GM23338 (cell line): ENCODE measurements at regions not wholly inside any gene's neighbourhood (a gene's known extent, or its start where the extent isn't known, plus 50 kb on each side); places are given as distances from the start of the nearest gene placed in this dataset.

Experiments
- ATAC-seq: fragments of 200-7000 bp; cut with Tn5 transposase; 3 replicates; pipeline ENCODE4 v1.9.1; 2020
- DNase-seq: peaks from one replicate; pipeline ENCODE4 v3.0.0-alpha.2; 2015; ENCODE audit warnings: low spot score
- H2AFZ ChIP-seq: fragments of 200-600 bp; sonication (generic); 2 replicates; pipeline ENCODE4 v1.8.0; 2016; ENCODE audit warnings: antibody characterized with exemption, mild to moderate bottlenecking, moderate library complexity
- H3F3A ChIP-seq: fragments of 200-600 bp; sonication (generic); replicated peaks from 2 replicates; pipeline ENCODE4 v1.8.0; 2017; ENCODE audit warnings: antibody characterized with exemption, mixed run types, low read depth
- H3K27ac ChIP-seq: fragments of 200-600 bp; sonication (generic); 2 replicates; pipeline ENCODE4 v1.6.1; 2016; ENCODE audit warnings: low read depth
- H3K27me3 ChIP-seq: fragments of 200-600 bp; sonication (generic); 2 replicates; pipeline ENCODE4 v1.8.0; 2016; ENCODE audit warnings: mild to moderate bottlenecking, mixed run types, moderate library complexity; ENCODE audit not compliant: insufficient read depth
- H3K36me3 ChIP-seq: fragments of 200-600 bp; sonication (generic); 2 replicates; pipeline ENCODE4 v1.8.0; 2016; ENCODE audit warnings: mild to moderate bottlenecking; ENCODE audit not compliant: insufficient read depth
- H3K4me1 ChIP-seq: fragments of 200-600 bp; sonication (generic); 2 replicates; pipeline ENCODE4 v1.8.0; 2016; ENCODE audit warnings: mild to moderate bottlenecking, moderate library complexity; ENCODE audit not compliant: insufficient read depth
- H3K4me2 ChIP-seq: fragments of 200-600 bp; sonication (generic); 2 replicates; pipeline ENCODE4 v1.7.1; 2017; ENCODE audit warnings: mixed run types
- H3K4me3 ChIP-seq: fragments of 200-600 bp; sonication (generic); 2 replicates; pipeline ENCODE4 v1.6.1; 2016; ENCODE audit warnings: mixed run types
- H3K79me2 ChIP-seq: fragments of 200-600 bp; sonication (generic); replicated peaks from 2 replicates; pipeline ENCODE4 v1.8.0; 2017; ENCODE audit warnings: mild to moderate bottlenecking; ENCODE audit not compliant: insufficient read depth
- H3K9me2 ChIP-seq: fragments of 200-600 bp; sonication (generic); 2 replicates; pipeline ENCODE4 v1.8.0; 2017; ENCODE audit not compliant: insufficient read depth
- H4K20me1 ChIP-seq: fragments of 200-600 bp; sonication (generic); replicated peaks from 2 replicates; pipeline ENCODE4 v1.8.0; 2017; ENCODE audit warnings: mild to moderate bottlenecking; ENCODE audit not compliant: insufficient read depth
- H3K27ac Mint-ChIP-seq: 2 replicates; pipeline ENCODE4 v1.8.0; 2020; ENCODE audit warnings: inconsistent platforms, mild to moderate bottlenecking, moderate library complexity, mixed read lengths
- H3K27me3 Mint-ChIP-seq: 3 replicates; pipeline ENCODE4 v1.8.0; 2022; ENCODE audit warnings: low read depth, mild to moderate bottlenecking, moderate library complexity, mixed read lengths, inconsistent platforms; ENCODE audit not compliant: insufficient read depth, poor library complexity
- H3K36me3 Mint-ChIP-seq: 3 replicates; pipeline ENCODE4 v1.8.0; 2021; ENCODE audit warnings: low read depth, mild to moderate bottlenecking, inconsistent platforms, moderate library complexity, mixed read lengths
- H3K4me1 Mint-ChIP-seq: 3 replicates; pipeline ENCODE4 v1.8.0; 2020; ENCODE audit warnings: mild to moderate bottlenecking, inconsistent platforms, mixed read lengths
- H3K4me3 Mint-ChIP-seq: 3 replicates; pipeline ENCODE4 v1.8.0; 2021; ENCODE audit warnings: moderate library complexity, mild to moderate bottlenecking, inconsistent platforms, mixed read lengths
- H3K9me3 Mint-ChIP-seq: 3 replicates; pipeline ENCODE4 v1.8.0; 2020; ENCODE audit warnings: moderate library complexity, mild to moderate bottlenecking, inconsistent platforms, mixed read lengths
- CTCF ChIP-seq, 2 experiments: fragments of 200-600 bp in 1 of 2; sonication (generic) in 1 of 2; conservative IDR thresholded peaks; 2 replicates each; pipeline versions ENCODE4 v1.5.1 to v1.6.1; 2016 to 2017; ENCODE audit warnings: antibody characterized with exemption in 2 of 2, low read depth in 2 of 2, mild to moderate bottlenecking in 2 of 2, moderate library complexity in 1 of 2
- ETS1 ChIP-seq: IDR thresholded peaks from 2 replicates; pipeline ENCODE4 v1.6.1; 2016; ENCODE audit warnings: antibody characterized with exemption
- EZH2 ChIP-seq: fragments of 200-600 bp; sonication (generic); IDR thresholded peaks from one replicate; pipeline ENCODE4 v1.8.0; 2017; ENCODE audit warnings: antibody characterized with exemption, mild to moderate bottlenecking, low read depth; ENCODE audit not compliant: unreplicated experiment
- EZH2phosphoT487 ChIP-seq: fragments of 200-600 bp; sonication (generic); IDR thresholded peaks from one replicate; pipeline ENCODE4 v1.8.1; 2018; ENCODE audit warnings: antibody characterized with exemption; ENCODE audit not compliant: unreplicated experiment
- JUNB ChIP-seq: IDR thresholded peaks from one replicate; pipeline ENCODE4 v1.6.1; 2016; ENCODE audit warnings: antibody characterized with exemption; ENCODE audit not compliant: unreplicated experiment
- POLR2AphosphoS5 ChIP-seq: IDR thresholded peaks from 2 replicates; pipeline ENCODE4 v1.6.1; 2016; ENCODE audit warnings: antibody characterized with exemption, low read depth
- REST ChIP-seq: IDR thresholded peaks from one replicate; pipeline ENCODE4 v1.6.1; 2018; ENCODE audit warnings: antibody characterized with exemption; ENCODE audit not compliant: unreplicated experiment
- ZNF114 ChIP-seq: fragments of 250-450 bp; sonication (Bioruptor Pico); IDR thresholded peaks from 2 replicates; pipeline ENCODE4 v1.5.0; 2020; ENCODE audit warnings: mild to moderate bottlenecking, moderate library complexity
- ZNF462 ChIP-seq: fragments of 250-450 bp; sonication (Bioruptor Pico); IDR thresholded peaks from 2 replicates; pipeline ENCODE4 v1.5.0; 2020; ENCODE audit warnings: mild to moderate bottlenecking, moderate library complexity

GRCh38 chr18:77634494-77634893 is 384.8 kb downstream of the GALR1 start:
- H3K4me3 Mint-ChIP-seq = no peak overlapping the region
- Histone ChIP-seq H3K79me2 (no peaks in the 10 kb centered on the region), H4K20me1 (no peaks in the 10 kb centered on the region), H3K36me3 (no peaks in the 10 kb centered on the region), H3K27ac (no peak overlapping the region), H3K9me2 (0 out of 2 replicates have a peak, but pooled peaks cover 3% of the 10 kb centered on the region), H3K4me3 (no peak overlapping the region), H3K4me1 (no peaks in the 10 kb centered on the region), H2AFZ (no peak overlapping the region), H3K27me3 (no peaks in the 10 kb centered on the region), H3F3A (no peaks in the 10 kb centered on the region), H3K4me2 (no peak overlapping the region)
- H3K9me3 Mint-ChIP-seq = peaks cover 37% of the 10 kb centered on the region
- H3K27ac Mint-ChIP-seq = no peak overlapping the region; the same call in 1 of the 2 replicates
- H3K36me3 Mint-ChIP-seq = peaks cover 9% of the 10 kb centered on the region; the same call in 2 of the 3 replicates
- TF ChIP-seq ZNF114 (no peak), EZH2phosphoT487 (no peak), ZNF462 (CRISPR knock-in tag) (no peak), ETS1 (no peak)
- ATAC-seq = no peak
- no peaks in the 10 kb centered on the region for H3K27me3 Mint-ChIP-seq
- no peak for DNase-seq
- no peaks in the 10 kb centered on the region for H3K4me1 Mint-ChIP-seq

GRCh38 chr18:77635451-77635850 is 385.8 kb downstream of the GALR1 start:
- H4K20me1 ChIP-seq = no peaks in the 10 kb centered on the region
- no peaks in the 10 kb centered on the region for H3K27me3 ChIP-seq
- no peak overlapping the region for H3K4me2 ChIP-seq
- no peak for ATAC-seq
- H3F3A ChIP-seq = no peaks in the 10 kb centered on the region
- H3K4me3 Mint-ChIP-seq = no peak overlapping the region
- no peak overlapping the region for H3K4me3 ChIP-seq
- no peaks in the 10 kb centered on the region for H3K79me2 ChIP-seq
- no peaks in the 10 kb centered on the region for H3K36me3 ChIP-seq
- H3K27ac Mint-ChIP-seq = no peak overlapping the region
- H3K9me3 Mint-ChIP-seq = peaks cover 35% of the 10 kb centered on the region
- no peaks in the 10 kb centered on the region for H3K4me1 Mint-ChIP-seq
- peaks cover 11% of the 10 kb centered on the region; the same call in 2 of the 3 replicates for H3K36me3 Mint-ChIP-seq
- DNase-seq = no peak
- H3K27ac ChIP-seq = no peak overlapping the region
- no peak overlapping the region for H2AFZ ChIP-seq
- H3K4me1 ChIP-seq = no peaks in the 10 kb centered on the region
- no peaks in the 10 kb centered on the region for H3K27me3 Mint-ChIP-seq
- H3K9me2 ChIP-seq = no peaks in the 10 kb centered on the region
- no peak for TF ChIP-seq REST
- no peak for TF ChIP-seq JUNB
- no peak for TF ChIP-seq EZH2
- no peak for TF ChIP-seq CTCF (conservative IDR thresholded peaks at IDR 0.05; ENCODE audit: low read depth in 2 of 2)
- TF ChIP-seq POLR2AphosphoS5 = no peak
